GM21786 (cell line): ENCODE measurements at regions not wholly inside any gene's neighbourhood (a gene's known extent, or its start where the extent isn't known, plus 50 kb on each side); places are given as distances from the start of the nearest gene placed in this dataset.
"Not testable (repeated sequence)": the region's sequence is repeated elsewhere in the genome, so short reads cannot be mapped to it uniquely, and the experiment has no call there.

Experiments used
- ATAC-seq: cut with Tn5 transposase; IDR thresholded peaks from one replicate; pipeline ENCODE4 v1.9.1; 2021; ENCODE audit not compliant: unreplicated experiment

DNA sequence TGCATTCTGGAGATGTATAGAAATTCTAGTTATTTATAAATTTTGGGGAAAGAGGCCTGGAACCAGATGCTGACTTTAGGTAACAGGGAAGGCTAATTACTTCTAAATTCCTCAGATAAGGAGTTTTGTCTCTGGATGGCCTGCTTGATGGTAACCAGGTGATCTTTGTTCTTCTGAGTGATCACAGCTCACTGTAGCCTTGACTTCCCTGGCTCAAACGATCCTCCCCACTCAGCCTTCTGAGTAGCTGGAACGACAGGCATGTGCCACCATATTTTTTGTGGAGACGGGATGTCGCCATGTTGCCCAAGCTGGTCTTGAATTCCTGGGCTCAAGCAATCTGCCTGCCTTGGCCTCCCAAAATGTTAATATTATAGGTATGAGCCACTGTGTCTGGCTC, 54.4 kb upstream of the MSH6 start:
- ATAC-seq = no peak

DNA sequence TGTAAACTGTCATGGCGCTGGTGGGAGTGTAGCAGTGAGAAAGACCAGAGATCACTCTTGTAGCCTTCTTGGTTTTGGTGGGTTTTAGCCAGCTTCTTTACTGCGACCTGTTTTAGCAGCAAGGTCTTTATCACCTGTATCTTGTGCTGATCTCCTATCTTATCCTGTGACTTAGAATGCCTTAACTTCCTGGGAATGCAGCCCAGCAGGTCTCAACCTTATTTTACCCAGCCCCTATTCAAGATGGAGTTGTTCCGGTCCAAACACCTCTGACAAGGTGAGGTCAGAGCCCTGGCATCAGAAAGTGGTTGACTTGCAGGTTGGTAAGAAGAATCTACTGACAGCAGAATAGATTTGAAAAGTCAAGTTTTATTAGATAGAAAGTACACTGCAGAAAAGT, 55.0 kb upstream of the MSH6 start:
- no peak for ATAC-seq

DNA sequence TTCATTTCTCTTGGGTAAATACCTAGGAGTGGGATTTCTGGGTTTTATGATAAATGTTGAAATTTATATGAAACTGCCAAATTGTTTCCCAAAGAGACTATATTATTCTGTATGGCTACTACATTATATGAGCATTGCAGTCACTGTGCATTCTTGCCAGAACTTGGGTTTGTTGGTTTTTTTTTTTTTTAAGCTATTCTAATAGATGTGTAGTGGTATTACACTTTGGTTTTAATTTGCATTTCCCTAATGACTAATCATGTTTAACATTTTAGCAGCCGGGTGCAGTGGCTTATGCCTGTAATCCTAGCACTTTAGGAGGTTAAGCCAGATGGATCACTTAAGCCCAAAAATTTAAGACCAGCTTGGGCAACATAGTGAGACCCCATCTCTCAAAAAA, 56.0 kb upstream of the MSH6 start:
- ATAC-seq = not testable (repeated sequence)

DNA sequence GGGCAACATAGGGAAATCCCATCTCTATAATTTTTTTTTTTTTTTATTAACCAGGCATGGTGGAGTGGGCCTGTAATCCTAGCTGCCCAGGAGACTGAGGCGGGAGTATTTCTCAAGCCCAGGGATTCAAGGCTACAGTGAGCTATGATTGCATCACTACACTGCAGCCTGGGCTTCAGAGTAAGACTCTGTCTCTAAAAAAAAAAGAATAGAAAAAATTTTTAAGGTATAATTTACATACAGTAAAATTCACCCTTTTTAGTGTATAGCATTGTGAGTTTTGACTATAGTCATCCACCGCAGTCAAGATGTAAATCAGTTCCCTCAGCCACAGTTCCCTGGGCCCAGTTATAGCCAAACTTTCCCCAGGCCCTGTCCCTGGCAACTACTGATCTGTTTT, 57.1 kb upstream of the MSH6 start:
- ATAC-seq = no peak

DNA sequence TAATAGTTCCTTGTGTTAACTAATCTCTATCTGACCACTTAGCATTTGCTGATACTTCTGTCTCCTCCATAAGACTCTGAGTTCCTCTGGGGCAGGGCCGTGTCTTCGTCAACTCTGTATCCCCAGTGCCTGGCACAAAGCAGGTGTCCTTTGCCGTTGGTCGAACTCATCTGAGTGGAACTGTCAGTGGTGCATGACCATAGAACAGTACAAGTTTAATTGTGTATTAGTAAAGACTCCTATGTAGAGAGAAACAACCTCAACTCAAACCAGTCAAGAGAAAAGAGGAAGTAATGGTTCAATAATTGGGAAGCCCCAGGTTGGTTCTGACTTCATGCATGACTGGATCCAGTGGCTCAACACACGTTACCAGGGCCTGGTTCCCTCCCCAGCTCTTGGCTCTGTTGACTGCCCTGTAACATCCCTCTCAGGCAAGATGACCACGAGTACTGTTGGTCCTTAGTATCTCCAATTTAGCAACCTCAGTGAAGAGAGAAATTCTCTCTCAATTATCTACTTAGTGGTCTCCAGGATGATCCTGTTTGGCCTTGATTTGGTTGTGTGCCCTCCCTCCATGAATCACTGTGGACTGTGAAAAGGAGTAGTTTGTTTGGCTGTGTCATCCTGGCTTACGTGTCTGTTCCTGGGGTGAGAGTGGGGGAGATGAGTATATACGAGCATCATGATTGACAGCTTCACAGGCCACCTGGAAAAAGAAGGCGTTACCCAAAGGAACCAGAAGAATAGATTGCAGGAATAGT, 58.5 kb upstream of the MSH6 start:
- ATAC-seq = peak; percentile 87

DNA sequence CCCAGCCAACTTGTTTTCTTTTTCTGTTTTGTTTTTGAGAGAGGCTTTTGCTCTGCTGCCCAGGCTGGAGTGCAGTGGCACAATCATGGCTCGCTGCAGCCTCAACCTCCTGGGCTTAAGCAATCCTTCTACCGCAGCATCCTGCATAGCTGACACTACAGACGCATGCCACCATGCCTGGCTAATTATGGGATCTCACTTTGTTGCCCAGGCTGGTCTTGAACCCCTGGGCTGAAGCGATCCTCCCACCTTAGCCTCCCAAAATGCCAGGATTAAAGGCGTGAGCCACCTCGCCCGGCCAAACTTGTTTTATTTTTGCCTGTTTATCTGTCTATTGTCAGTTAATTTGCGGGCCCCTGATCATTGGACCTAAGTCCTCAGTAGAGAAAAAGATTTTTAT, 61.6 kb upstream of the MSH6 start:
- ATAC-seq = no peak

DNA sequence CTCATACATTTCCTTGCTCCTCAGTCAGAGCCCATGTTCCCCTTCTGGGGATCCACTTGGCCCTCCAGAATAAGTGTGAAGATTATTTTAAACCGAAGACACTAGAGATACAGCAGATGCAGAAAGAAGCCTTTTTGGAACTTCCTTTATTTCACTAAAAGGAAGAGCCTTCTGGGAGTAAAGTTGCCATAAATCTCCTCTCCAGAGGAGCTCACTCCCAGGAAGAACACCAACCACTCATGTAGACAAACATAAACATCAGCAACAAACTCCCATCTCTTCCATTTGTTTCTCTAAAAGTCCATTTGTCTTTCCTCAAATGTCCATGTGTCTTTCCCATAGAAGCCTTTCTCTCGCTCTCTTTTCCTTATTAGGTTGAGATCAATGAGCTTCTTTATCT, 62.4 kb upstream of the MSH6 start:
- ATAC-seq = no peak

DNA sequence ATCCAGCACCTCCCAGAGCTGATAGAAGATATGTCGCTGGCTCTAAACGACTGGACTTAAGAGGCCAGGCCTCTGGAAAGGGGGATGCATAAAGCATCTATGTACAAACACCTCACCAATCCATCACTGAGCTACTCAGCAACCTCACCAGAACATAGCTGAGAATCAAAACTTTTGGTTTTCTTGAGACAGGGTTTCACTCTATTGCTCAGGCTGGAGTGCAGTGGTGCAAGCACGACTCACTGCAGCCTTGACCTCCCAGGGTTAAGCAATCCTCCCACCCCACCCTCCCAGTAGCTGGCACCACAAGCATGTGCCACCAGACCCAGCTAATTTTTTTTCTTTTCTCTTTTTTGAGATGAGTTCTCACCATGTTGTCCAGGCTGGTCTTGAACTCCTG, 62.9 kb upstream of the MSH6 start:
- ATAC-seq = peak; percentile 18

DNA sequence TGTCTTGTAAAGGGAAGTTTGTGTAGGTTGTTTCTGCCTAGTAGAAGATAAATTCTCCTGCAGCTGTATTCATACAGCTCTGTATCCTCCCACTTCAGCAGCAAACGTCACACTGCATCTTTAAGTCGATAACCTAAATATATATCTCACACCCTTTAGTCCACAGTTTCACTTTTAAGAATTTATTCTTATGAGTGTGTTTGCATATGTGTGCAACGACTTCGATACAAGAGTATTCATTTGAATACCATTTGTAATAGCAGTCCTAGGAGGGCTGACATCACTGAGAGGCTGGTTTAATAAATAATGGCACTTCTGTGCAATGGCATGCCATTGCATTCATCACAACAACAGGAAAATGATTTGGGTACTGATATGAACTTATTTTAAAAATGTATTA, 63.8 kb upstream of the MSH6 start:
- ATAC-seq = peak; percentile 60

DNA sequence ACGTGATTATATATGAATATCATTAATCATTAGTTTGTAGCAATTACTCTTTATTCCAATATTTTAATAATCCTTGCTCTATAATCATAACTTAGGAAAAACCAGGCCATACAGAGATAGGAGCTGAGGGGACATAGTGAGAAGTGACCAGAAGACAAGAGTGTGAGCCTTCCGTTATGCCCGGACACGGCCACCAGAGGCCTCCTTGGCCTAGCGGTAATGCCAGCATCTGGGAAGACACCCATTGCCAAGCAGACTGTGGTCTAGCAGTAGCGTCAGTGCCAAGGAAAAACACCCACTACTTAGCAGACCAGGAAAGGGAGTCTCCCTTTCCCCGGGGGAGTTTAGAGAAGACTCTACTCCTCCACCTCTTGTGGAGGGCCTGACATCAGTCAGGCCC, 66.6 kb upstream of the MSH6 start:
- ATAC-seq = not testable (repeated sequence)

DNA sequence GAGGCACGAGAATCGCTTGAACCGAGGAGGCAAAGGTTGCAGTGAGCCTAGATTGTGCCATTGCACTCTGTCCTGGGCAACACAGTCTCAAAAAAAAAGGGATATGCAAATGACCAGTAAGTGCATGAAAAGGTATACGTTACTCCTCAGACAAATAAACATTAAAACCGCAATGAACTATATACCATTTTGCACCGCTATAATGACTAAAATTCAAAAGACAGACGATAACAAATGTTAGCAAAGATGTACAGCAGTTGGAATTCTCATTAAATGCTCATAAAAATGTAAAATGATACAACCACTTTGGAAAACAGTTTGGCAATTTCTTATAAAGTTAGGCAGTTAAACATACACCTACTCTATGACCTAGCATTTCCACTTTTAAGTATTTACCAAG, 67.4 kb upstream of the MSH6 start:
- no peak for ATAC-seq

DNA sequence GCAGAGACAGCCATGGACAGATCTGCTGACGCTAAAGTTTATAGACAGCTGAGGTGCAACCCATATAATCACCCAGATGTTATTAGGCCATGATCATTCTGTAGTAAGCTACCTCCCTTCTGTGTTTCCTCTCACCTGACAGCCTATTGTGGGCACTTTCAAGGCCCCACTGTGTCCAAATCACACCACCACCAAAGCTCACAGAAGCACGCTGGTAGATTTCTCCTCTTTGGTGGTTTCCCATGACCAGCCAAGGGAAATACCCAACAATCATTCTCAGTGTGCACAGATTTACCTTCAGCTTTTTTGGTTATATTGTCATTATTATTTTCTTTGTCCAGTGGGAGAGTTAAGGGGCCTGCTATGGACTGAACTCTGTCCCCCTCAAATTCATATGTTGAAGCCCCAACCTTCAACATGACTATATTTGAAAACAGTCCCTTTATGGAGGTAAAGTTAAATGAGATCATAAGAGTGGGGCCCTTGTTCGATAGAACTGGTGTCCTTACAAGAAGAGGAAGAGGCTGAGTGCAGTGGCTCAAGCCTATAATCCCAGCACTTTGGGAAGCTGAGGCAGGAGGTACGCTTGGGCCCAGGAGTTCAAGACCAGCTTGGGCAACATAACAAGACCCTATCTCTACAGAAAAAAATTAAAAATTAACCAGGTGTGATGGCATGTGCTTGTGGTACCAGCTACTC, 74.0 kb upstream of the MSH6 start:
- ATAC-seq = peak; percentile 92

DNA sequence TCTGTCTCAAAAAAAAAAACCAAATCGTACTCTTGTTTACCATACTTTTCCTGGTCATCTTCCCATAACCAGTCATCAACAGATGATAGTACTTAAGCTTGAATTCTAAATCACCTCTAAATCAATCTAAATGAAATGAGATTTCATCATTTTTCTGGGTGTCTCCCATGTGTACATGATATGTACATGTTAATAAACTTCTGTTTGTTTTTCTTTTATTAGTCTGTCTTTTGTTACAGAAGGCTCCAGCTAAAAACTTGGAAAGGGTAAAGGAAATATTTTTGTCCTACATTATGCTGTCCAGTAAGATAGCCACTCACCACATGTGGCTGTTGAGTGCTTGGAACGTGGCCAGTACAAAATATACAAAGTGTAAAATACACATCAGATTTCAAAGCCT, 78.7 kb upstream of the MSH6 start:
- no peak for ATAC-seq

DNA sequence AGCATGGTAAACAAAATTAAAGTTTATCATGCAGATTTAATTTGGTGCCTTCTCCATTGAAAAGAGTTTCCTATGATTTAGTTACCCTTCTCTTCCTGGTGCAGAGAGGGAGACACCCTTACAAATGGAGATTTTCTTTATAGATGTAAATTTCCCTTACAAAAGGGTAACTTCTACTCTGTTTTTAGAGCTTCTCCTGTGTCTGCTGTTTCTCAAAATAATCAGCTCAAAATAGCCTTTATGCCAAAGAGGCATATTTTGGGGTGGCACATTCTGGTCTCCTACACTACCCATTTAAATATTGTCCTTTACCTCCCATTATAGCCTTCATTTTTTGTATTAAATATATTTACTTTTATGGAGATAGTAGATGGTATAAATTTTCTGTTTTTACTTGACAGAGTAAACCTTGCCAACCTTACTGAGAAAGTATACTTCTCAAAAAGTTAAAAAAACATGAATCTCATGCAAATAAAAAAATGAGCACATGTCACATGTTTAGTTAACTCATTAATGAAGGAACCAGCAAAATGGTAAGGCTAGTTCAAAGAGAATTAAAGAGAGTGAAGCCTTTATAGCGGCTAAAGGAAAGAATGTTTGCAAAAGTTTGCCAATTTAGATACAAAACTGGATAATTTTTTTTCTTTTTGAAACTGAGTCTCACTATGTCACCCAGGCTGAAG, 83.3 kb upstream of the MSH6 start:
- no peak for ATAC-seq

DNA sequence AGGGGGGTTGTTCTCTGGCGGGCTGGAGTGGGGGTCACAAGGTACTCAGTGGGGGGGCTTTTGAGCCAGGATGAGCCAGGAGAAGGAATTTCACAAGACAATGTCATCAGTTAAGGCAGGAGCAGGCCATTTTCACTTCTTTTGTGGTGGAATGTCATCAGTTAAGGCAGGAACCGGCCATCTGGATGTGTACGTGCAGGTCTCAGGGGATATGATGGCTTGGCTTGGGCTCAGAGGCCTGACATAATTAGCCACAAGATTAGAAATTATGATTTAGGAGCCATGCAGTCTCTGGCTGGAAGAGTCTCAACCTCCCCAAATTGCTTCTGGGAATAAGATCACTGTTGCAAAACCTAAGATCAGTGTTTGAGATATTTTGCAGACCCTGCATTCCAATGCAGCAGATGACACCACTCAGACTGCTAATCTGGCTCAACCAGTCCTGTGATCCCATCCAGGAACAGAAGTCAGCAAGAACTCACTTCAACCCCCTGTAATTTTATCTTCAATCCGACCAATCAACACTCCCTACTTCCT, 84.4 kb upstream of the MSH6 start:
- not testable (repeated sequence) for ATAC-seq

DNA sequence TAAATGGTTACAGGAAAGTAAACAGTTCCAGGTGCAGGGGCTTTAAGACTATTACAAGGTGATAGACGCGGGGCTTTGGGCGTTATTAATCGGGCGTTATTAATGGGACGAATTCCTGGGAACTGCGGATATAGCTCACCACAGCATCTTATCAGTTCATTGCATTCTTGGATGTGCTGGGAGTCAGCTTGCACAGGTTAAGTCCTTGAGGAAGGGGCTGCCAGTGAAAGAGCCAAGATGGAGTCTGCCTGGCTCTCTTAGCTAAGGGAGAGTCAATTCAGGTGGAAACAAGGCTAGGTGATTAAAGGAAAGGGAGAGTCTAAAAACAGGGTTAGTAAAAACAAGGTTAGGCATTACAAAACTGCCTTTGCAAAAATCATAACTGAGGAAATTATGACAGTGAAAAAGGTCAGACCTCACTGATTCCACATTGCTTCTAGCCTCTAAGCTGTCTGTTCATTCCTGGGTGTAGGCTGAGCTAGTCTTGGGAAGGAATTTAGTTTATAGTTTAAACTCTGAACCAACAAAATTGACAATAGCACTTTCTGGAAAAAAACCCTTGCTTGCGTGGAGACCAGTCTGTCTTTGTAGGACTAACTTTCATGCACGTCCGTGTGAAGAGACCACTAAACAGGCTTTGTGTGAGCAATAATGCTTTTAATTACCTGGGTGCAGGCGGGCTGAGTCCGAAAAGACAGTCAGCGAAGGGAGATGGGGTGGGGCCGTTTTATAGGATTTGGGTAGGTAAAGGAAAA, 85.1 kb upstream of the MSH6 start:
- not testable (repeated sequence) for ATAC-seq

DNA sequence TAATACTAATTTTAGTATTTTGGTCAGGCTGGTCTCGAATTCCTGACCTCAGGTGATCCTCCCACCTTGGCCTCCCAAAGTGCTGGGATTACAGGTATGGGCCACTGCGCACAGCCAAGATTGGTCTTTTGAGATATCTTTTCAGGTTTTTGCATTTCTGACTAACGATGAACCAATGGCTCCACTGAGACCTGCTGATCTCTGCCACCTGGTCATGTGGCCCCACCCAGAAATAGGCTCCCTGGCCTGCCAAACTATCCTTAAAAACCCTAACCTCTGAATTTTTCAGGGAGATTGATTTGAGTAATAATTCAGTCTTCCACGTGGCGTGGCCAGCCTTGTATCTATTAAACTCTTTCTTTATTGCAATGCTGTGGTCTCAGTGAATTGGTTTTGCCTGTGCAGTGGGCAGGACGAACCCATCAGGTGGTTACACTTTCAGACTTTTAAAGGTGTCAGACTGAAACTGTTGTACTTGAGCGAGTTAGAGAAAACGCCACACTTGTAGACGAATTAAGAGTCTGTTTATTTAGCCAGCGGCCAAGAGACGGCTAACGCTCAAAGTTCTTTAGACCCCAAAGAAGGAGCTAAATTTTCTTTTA, 85.8 kb upstream of the MSH6 start:
- ATAC-seq = peak; percentile 76

DNA sequence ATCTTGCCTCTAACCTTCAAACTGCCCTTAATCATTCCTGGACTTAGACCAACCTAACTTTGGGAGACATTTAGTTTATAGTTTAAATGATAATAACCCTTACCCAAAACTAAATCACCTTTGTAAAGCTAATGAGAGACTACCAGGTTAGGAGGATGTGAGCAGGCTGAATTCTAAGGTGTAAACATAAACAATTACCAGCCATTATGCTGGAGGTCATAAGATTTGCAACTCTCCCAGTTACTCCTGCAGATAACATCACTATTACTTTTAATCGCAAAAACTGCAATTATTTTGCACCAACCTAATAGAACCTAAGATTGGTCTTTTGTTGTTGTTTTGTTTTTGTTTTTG, 86.5 kb upstream of the MSH6 start:
- ATAC-seq = no peak

DNA sequence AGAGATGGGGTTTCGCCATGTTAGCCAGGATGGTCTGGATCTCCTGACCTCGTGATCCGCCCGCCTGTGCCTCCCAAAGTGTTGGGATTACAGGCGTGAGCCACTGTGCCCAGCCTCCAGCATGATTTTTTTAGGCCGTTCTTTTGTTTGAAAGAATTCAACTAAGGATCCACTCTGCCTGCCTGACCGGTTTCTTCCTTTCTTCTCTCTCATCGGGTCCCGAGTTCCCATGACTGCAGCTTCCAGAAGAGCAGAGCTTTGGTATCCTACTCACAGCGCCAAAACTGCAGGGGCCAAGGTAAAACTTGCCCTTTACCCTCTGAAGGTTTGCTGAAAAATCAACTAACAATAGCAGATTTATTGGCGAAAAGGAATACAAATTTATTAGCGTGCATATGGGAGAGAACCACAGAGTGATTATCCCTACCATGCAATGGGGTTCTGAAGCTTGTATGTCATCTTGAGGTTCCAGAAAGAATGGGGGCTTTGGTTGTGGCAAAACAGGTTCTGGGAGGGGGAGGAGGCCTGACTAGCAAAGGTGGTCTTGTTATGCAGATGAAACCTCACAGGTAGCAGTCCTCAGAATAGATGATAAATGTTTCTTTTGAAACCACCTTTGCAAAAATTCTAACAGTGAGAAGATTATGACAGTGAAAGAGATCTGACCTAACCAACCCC, 87.0 kb upstream of the MSH6 start:
- ATAC-seq = no peak

DNA sequence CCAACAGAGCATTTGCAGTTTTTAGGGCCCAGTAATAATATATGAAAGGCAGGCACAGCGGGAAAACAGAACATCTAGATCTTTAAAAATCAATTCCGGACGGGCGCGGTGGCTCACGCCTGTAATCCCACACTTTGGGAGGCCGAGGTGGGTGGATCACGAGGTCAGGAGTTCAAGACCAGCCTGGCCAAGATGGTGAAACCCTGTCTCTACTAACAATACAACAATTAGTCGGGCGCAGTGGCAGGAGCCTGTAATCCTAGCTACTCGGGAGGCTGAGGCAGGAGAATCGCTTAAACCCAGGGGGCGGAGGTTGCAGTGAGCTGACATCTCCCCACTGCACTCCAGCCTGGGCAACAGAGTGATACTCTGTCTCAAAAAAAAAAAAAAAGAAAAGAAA, 88.5 kb upstream of the MSH6 start:
- ATAC-seq = not testable (repeated sequence)
